Heart left ventricle (tissue), 16 donors: ENCODE measurements at regions not wholly inside any gene's neighbourhood (a gene's known extent, or its start where the extent isn't known, plus 50 kb on each side); places are given as distances from the start of the nearest gene placed in this dataset.
"Not testable (repeated sequence)": the region's sequence is repeated elsewhere in the genome, so short reads cannot be mapped to it uniquely, and the experiment has no call there.

ENCODE experiments used
- ATAC-seq, 4 donors: fragments of 200-7000 bp; cut with Tn5 transposase; one replicate each; pipeline ENCODE4 v1.9.1; 2020 to 2022; ENCODE audit warnings: moderate library complexity in 4 of 4, mild to moderate bottlenecking in 3 of 4, moderate number of reproducible peaks in 1 of 4
- DNase-seq, 5 donors: peaks; one replicate each; pipeline ENCODE4 v3.0.0-alpha.2; 2020
- H3K27ac ChIP-seq, 12 donors: fragments of 200-600 bp; sonication (generic) in 4 of 12; one replicate each; pipeline versions ENCODE4 v1.5.0 to v1.8.0; 2016 to 2022; ENCODE audit warnings: mild to moderate bottlenecking in 2 of 12
- H3K27me3 ChIP-seq, 9 donors: fragments of 200-600 bp; sonication (generic) in 2 of 9; one replicate each; pipeline versions ENCODE4 v1.5.1 to v1.8.0; 2016 to 2022; ENCODE audit warnings: mild to moderate bottlenecking in 3 of 9
- H3K36me3 ChIP-seq, 9 donors: fragments of 200-600 bp; sonication (generic) in 2 of 9; one replicate each; pipeline versions ENCODE4 v1.5.0 to v1.8.0; 2018 to 2022; ENCODE audit warnings: mild to moderate bottlenecking in 2 of 9
- H3K4me1 ChIP-seq, 12 donors: fragments of 200-600 bp; sonication (generic) in 4 of 12; one replicate each; pipeline versions ENCODE4 v1.5.0 to v1.8.0; 2016 to 2022; ENCODE audit warnings: mild to moderate bottlenecking in 3 of 12
- H3K4me3 ChIP-seq, 12 donors: fragments of 200-600 bp; sonication (generic) in 4 of 12; one replicate each; pipeline versions ENCODE4 v1.5.0 to v1.8.0; 2017 to 2022; ENCODE audit warnings: mild to moderate bottlenecking in 9 of 12, moderate library complexity in 4 of 12
- H3K9me3 ChIP-seq, 12 donors: fragments of 200-600 bp; sonication (generic) in 4 of 12; one replicate each; pipeline versions ENCODE4 v1.5.0 to v1.8.0; 2016 to 2022; ENCODE audit warnings: mild to moderate bottlenecking in 1 of 12
- POLR2A ChIP-seq, 2 donors: fragments of 450-650 bp; IDR thresholded peaks; one replicate each; pipeline ENCODE4 v1.6.1; 2017; ENCODE audit warnings: antibody characterized with exemption in 2 of 2, mild to moderate bottlenecking in 2 of 2, moderate library complexity in 2 of 2
- WGBS, 4 donors: extraction: QIAGEN DNeasy Blood & Tissue Kit in 2 of 4; methylation state at CpG; one replicate each; pipeline versions ENCODE4 v1.1.5 to v1.1.7; 2013 to 2018; 5-methylcytosine and 5-hydroxymethylcytosine counted together
- intact Hi-C, 10 donors: fragments of 100-400 bp; cut with DNase I; formaldehyde crosslinking; loops; one replicate each; pipeline versions ENCODE4 v1.11.1 to v1.14.2; 2022
- TF ChIP-seq, protein P1 (sequence below), 12 donors: fragments of 200-600 bp; sonication (generic) in 4 of 12; IDR thresholded peaks; one replicate each; pipeline versions ENCODE4 v1.5.0 to v1.8.0; 2018 to 2022; ENCODE audit warnings: antibody characterized with exemption in 12 of 12, mild to moderate bottlenecking in 5 of 12
- donor health status: ischemic (EF 13 %, LVEDD 7.1; RV severe dilation, severe dysfunction).
- donor health status: healthy with polysubstance abuse.
- donor health status: DM: no; HTN: yes; CAD: no.
- donor health status: DM: no; HTN: no; CAD: no.
- donor health status: ischemic (EF 25% LVEDD 6.9; RV normal size, moderate dysfunction).
- donor health status: ischemic (EF 25% LVEDD 5.7; RV mildly dilated, moderate dysfunction).
- donor health status: healthy.
- donor health status: DM: yes; HTN: yes; CAD: no.
- donor health status: ischemic (EF 35%, LVEDD 5.7; RV mildly dilated, moderate dysfunction).
- donor health status: nonischemic (EF 11% LVEDD 7.7; RV severe dilation, severe dysfunction).
- donor health status: DM: yes; HTN: yes; CAD: no.
- donor health status: PGD.
- donor health status: ischemic (EF 29% LVEDD 5.4; RV normal size, mild dysfunction).
- donor health status: nonischemic (EF 23%, LVEDD 6.1; RV moderate dilation, normal function).

DNA sequence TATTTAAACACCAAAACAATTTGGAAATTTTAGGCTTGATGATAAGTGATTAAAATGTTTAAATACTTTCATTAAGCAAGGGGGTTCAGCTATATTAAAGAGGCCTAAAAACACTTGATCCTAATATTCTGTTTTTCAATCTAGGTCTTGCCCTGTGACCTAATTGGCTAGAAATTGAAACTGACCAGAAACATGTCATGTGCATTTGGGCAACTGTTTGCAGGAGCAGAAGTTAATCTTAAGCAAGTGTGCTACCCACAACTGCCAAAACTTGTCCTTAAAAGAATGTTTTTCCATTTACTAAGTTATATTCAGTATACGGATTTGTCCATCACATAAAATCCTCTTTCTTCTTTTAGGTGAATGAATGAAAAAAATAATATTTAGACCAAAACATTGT, 167.3 kb downstream of the PPP1R3A start:
- DNase-seq (no peak), ATAC-seq (no peak)
- TF ChIP-seq, protein P1, sequence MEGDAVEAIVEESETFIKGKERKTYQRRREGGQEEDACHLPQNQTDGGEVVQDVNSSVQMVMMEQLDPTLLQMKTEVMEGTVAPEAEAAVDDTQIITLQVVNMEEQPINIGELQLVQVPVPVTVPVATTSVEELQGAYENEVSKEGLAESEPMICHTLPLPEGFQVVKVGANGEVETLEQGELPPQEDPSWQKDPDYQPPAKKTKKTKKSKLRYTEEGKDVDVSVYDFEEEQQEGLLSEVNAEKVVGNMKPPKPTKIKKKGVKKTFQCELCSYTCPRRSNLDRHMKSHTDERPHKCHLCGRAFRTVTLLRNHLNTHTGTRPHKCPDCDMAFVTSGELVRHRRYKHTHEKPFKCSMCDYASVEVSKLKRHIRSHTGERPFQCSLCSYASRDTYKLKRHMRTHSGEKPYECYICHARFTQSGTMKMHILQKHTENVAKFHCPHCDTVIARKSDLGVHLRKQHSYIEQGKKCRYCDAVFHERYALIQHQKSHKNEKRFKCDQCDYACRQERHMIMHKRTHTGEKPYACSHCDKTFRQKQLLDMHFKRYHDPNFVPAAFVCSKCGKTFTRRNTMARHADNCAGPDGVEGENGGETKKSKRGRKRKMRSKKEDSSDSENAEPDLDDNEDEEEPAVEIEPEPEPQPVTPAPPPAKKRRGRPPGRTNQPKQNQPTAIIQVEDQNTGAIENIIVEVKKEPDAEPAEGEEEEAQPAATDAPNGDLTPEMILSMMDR (IDR thresholded peaks at IDR 0.05): no peak
- TF ChIP-seq POLR2A (IDR thresholded peaks at IDR 0.05): no peak
- H3K4me1 ChIP-seq: peaks cover 0 to 2% (median 0%) of the 10 kb centered on the region in 12 donors
- intact Hi-C loops: no loop called here
- H3K27me3 ChIP-seq: no peaks in the 10 kb centered on the region
- H3K36me3 ChIP-seq: no peaks in the 10 kb centered on the region
- H3K4me3 ChIP-seq: no peak overlapping the region
- WGBS, 4 donors: 45 to 80% (median 56%) methylated on average over 1 of the region's 1 CpG
- no peak overlapping the region for H3K27ac ChIP-seq
- H3K9me3 ChIP-seq: peaks cover 0 to 6% (median 0%) of the 10 kb centered on the region in 12 donors

DNA sequence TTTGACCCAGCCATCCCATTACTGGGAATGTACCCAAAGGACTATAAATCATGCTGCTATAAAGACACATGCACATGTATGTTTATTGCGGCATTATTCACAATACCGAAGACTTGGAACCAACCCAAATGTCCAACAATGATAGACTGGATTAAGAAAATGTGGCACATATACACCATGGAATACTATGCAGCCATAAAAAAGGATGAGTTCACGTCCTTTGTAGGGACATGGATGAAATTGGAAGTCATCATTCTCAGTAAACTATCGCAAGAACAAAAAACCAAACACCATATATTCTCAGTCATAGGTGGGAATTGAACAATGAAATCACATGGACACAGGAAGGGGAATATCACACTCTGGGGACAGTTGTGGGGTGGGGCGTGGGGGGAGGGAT, 170.4 kb downstream of the PPP1R3A start:
- H3K36me3 ChIP-seq, H3K4me3 ChIP-seq, H3K27ac ChIP-seq, H3K27me3 ChIP-seq, DNase-seq, H3K9me3 ChIP-seq, ATAC-seq, H3K4me1 ChIP-seq: not testable (repeated sequence)
- intact Hi-C loops: loop anchor here in 1 of 10 donors (2.0 kb wide), 1 partner anchor 14 kb away; no protein-coding TSS in a partner anchor
- 88 to 92% (median 90%) methylated on average over 4 to 5 of the region's 5 CpGs for WGBS, 4 donors

DNA sequence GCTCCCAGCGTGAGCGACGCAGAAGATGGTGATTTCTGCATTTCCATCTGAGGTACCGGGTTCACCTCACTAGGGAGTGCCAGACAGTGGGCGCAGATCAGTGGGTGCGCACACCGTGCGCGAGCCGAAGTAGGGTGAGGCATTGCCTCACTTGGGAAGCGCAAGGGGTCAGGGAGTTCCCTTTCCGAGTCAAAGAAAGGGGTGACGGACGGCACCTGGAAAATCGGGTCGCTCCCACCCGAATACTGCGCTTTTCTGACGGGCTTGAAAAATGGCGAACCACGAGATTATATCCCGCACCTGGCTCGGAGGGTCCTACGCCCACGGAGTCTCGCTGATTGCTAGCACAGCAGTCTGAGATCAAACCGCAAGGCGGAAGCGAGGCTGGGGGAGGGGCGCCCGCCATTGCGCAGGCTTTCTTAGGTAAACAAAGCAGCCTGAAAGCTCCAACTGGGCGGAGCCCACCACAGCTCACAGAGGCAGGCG, 175.8 kb downstream of the PPP1R3A start:
- 89 to 94% (median 91%) methylated on average over 32 to 33 of the region's 34 CpGs for WGBS, 4 donors
- intact Hi-C loops: not testable (repeated sequence)

DNA sequence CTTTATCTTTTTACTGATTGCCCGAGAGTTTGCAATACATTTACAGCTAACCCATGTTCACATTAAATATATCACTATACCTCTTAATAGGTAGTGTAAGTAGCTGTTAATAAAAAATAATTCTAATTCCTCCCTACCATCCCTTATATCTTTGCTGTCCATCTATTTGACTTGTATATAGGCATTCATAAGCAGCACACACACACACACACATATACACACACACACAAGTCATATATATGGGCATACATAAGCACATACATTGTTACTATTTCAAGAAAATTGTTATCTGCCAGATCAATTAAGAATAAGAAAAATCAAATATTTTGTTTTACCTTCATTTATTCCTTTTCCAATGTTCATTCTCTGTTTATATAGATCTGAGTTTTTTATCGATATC, 176.4 kb downstream of the PPP1R3A start:
- intact Hi-C loops: no loop called here
- Histone ChIP-seq H3K36me3 (no peaks in the 10 kb centered on the region), H3K27me3 (no peaks in the 10 kb centered on the region), H3K27ac (no peak overlapping the region), H3K9me3 (no peaks in the 10 kb centered on the region), H3K4me3 (no peak overlapping the region), H3K4me1 (no peaks in the 10 kb centered on the region)
- TF ChIP-seq POLR2A (IDR thresholded peaks at IDR 0.05): no peak
- TF ChIP-seq, protein P1 (IDR thresholded peaks at IDR 0.05): no peak
- 91 to 93% (median 91%) methylated on average over 2 of the region's 2 CpGs for WGBS, 4 donors
- DNase-seq (no peak), ATAC-seq (no peak)

More for the DNA sequence above, 175.8 kb downstream of the PPP1R3A start:
- not testable (repeated sequence) for H3K9me3 ChIP-seq, H3K4me1 ChIP-seq, H3K27me3 ChIP-seq, H3K27ac ChIP-seq, H3K4me3 ChIP-seq, H3K36me3 ChIP-seq, ATAC-seq
- peak in 1 of 5 donors; percentile 38 for DNase-seq

DNA sequence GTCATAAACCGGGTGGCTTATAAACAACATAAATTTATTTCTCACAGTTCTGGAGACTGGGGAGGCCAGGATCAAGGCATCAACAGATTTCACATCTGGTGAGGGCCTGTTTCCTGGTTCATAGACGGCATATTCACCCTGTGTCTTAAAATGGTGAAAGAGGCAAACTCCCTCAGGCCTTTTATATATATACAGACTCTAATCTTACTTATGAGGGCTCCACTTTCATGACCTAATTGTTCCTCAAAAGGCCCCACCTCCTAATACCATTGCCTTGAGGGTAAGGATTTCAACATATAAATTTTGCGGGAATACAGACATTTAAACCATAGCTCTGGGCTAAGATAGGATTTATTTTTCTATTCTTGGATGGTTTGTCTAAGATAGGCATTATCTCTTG, 187.2 kb downstream of the PPP1R3A start:
- Histone ChIP-seq H3K4me1 (no peaks in the 10 kb centered on the region), H3K36me3 (no peaks in the 10 kb centered on the region), H3K27me3 (no peaks in the 10 kb centered on the region), H3K9me3 (no peaks in the 10 kb centered on the region), H3K27ac (no peak overlapping the region), H3K4me3 (no peak overlapping the region)
- ATAC-seq (no peak), DNase-seq (no peak)
- 66 to 78% (median 74%) methylated on average over 3 of the region's 3 CpGs for WGBS, 4 donors
- TF ChIP-seq, protein P1 (IDR thresholded peaks at IDR 0.05): no peak
- TF ChIP-seq POLR2A (IDR thresholded peaks at IDR 0.05): no peak
- intact Hi-C loops: no loop called here
